Smooth muscle cell (in vitro differentiated cells): ENCODE measurements at regions not wholly inside any gene's neighbourhood (a gene's known extent, or its start where the extent isn't known, plus 50 kb on each side); places are given as distances from the start of the nearest gene placed in this dataset.
A peak's percentile ranks its signal among the peaks of the same experiment; 100 is the strongest.

Source experiments
- DNase-seq: peaks from one replicate; lab custom pipeline; 2025; ENCODE audit not compliant: unreplicated experiment; lab: John Stamatoyannopoulos, UW
- H2AFZ ChIP-seq: fragments of 200-600 bp; sonication (generic); 2 replicates; pipeline ENCODE4 v1.6.0; 2016; ENCODE audit warnings: antibody characterized with exemption, low read depth, mild to moderate bottlenecking
- H3F3A ChIP-seq: fragments of 200-600 bp; sonication (generic); 2 replicates; pipeline ENCODE4 v1.6.0; 2017; ENCODE audit warnings: antibody characterized with exemption, low read depth
- H3K27ac ChIP-seq: fragments of 200-600 bp; sonication (generic); 2 replicates; pipeline ENCODE4 v1.5.1; 2016; ENCODE audit warnings: low read depth, mild to moderate bottlenecking
- H3K27me3 ChIP-seq: fragments of 200-600 bp; sonication (generic); 2 replicates; pipeline ENCODE4 v1.6.1; 2016; ENCODE audit warnings: low read depth, mild to moderate bottlenecking
- H3K36me3 ChIP-seq: fragments of 200-600 bp; sonication (generic); 2 replicates; pipeline ENCODE4 v1.5.1; 2016; ENCODE audit warnings: low read depth
- H3K4me1 ChIP-seq: fragments of 200-600 bp; sonication (generic); 2 replicates; pipeline ENCODE4 v1.5.1; 2016; ENCODE audit warnings: low read depth
- H3K4me2 ChIP-seq: fragments of 200-600 bp; sonication (generic); 2 replicates; pipeline ENCODE4 v1.6.0; 2016; ENCODE audit warnings: mild to moderate bottlenecking
- H3K4me3 ChIP-seq: fragments of 200-600 bp; sonication (generic); 2 replicates; pipeline ENCODE4 v1.5.1; 2016; ENCODE audit warnings: mild to moderate bottlenecking
- H3K79me2 ChIP-seq: fragments of 200-600 bp; sonication (generic); 2 replicates; pipeline ENCODE4 v1.6.0; 2016; ENCODE audit warnings: low read depth, mild to moderate bottlenecking
- H3K9ac ChIP-seq: fragments of 200-600 bp; sonication (generic); 2 replicates; pipeline ENCODE4 v1.6.0; 2016; ENCODE audit warnings: low read depth
- H3K9me3 ChIP-seq: fragments of 200-600 bp; sonication (generic); replicated peaks from 2 replicates; pipeline ENCODE4 v1.5.1; 2016; ENCODE audit warnings: low read depth
- H4K20me1 ChIP-seq: fragments of 200-600 bp; sonication (generic); 2 replicates; pipeline ENCODE4 v1.6.0; 2016; ENCODE audit warnings: low read depth
- WGBS: methylation state at CpG from one replicate; pipeline ENCODE4 v1.1.7; 2016; ENCODE audit warnings: low lambda C conversion rate; 5-methylcytosine and 5-hydroxymethylcytosine counted together
- TF ChIP-seq, protein P1 (sequence below): fragments of 200-600 bp; sonication (generic); IDR thresholded peaks from 2 replicates; pipeline ENCODE4 v1.5.1; 2017; ENCODE audit warnings: borderline replicate concordance, mild to moderate bottlenecking, antibody characterized with exemption; ENCODE audit not compliant: insufficient read depth, poor library complexity, severe bottlenecking

DNA sequence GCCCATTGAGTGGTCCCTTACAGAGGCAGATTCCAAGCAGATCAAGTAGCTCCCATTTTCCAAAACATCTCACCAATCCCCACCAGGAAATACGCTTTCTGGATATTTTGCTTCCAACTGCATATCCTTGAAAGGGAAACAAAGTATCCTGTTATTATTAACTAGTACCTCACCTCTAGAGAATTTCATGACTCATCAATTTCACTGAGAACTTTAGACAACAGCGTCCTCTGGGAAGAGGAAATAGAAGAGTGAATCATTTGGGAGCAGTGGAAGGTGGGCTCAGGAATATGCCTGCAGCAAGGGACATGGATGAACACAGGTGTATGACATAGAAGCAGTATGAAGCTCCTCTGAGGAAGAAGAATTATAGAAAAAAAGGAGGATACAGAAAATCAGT is 186.7 kb downstream of the MARCHF11 start:
- DNase-seq = no peak
- 63% methylated on average over 2 of the region's 2 CpGs for WGBS

GRCh38 chr5:15991586-15991985 is 188.0 kb downstream of the MARCHF11 start:
- Histone ChIP-seq H3K36me3 (no peaks in the 10 kb centered on the region), H2AFZ (no peak overlapping the region), H3K4me3 (no peak overlapping the region), H3K9ac (no peak overlapping the region), H3K79me2 (no peaks in the 10 kb centered on the region), H3K27ac (no peak overlapping the region), H3K4me2 (no peak overlapping the region), H3F3A (no peaks in the 10 kb centered on the region), H3K4me1 (no peaks in the 10 kb centered on the region), H3K9me3 (no peaks in the 10 kb centered on the region), H4K20me1 (no peaks in the 10 kb centered on the region), H3K27me3 (no peaks in the 10 kb centered on the region)
- TF ChIP-seq, protein P1, sequence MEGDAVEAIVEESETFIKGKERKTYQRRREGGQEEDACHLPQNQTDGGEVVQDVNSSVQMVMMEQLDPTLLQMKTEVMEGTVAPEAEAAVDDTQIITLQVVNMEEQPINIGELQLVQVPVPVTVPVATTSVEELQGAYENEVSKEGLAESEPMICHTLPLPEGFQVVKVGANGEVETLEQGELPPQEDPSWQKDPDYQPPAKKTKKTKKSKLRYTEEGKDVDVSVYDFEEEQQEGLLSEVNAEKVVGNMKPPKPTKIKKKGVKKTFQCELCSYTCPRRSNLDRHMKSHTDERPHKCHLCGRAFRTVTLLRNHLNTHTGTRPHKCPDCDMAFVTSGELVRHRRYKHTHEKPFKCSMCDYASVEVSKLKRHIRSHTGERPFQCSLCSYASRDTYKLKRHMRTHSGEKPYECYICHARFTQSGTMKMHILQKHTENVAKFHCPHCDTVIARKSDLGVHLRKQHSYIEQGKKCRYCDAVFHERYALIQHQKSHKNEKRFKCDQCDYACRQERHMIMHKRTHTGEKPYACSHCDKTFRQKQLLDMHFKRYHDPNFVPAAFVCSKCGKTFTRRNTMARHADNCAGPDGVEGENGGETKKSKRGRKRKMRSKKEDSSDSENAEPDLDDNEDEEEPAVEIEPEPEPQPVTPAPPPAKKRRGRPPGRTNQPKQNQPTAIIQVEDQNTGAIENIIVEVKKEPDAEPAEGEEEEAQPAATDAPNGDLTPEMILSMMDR = no peak
- no peak for DNase-seq

More for the DNA sequence above, 186.7 kb downstream of the MARCHF11 start:
- Histone ChIP-seq H3K4me3 (no peak overlapping the region), H4K20me1 (no peaks in the 10 kb centered on the region), H3K9me3 (no peaks in the 10 kb centered on the region), H3K9ac (peak overlapping the region; percentile 56), H3F3A (no peaks in the 10 kb centered on the region), H2AFZ (no peak overlapping the region), H3K27me3 (no peaks in the 10 kb centered on the region), H3K79me2 (no peaks in the 10 kb centered on the region), H3K27ac (peak overlapping the region; percentile 67), H3K36me3 (no peaks in the 10 kb centered on the region), H3K4me1 (no peaks in the 10 kb centered on the region), H3K4me2 (peak overlapping the region; percentile 28)
- TF ChIP-seq, protein P1 = no peak
